Keratinocyte (primary cell): ENCODE measurements at regions not wholly inside any gene's neighbourhood (a gene's known extent, or its start where the extent isn't known, plus 50 kb on each side); places are given as distances from the start of the nearest gene placed in this dataset.

Experiments used
- EZH2 ChIP-seq: IDR thresholded peaks from one replicate; pipeline ENCODE4 v1.6.1; 2012; ENCODE audit warnings: inconsistent platforms, mild to moderate bottlenecking, low read length, moderate library complexity
- TF ChIP-seq, protein P1 (sequence below), 3 experiments: IDR thresholded peaks in 1 of 3; conservative IDR thresholded peaks in 1 of 3; optimal IDR thresholded peaks in 1 of 3; 2 replicates in 2 of 3; 3 replicates in 1 of 3; pipeline versions ENCODE3 to v1.5.1; 2011; ENCODE audit warnings: low read length in 3 of 3, mild to moderate bottlenecking in 3 of 3, moderate library complexity in 2 of 3, control low read depth in 1 of 3, inconsistent platforms in 1 of 3; ENCODE audit not compliant: insufficient read depth in 2 of 3; ENCODE audit errors: extremely low read depth in 1 of 3

DNA sequence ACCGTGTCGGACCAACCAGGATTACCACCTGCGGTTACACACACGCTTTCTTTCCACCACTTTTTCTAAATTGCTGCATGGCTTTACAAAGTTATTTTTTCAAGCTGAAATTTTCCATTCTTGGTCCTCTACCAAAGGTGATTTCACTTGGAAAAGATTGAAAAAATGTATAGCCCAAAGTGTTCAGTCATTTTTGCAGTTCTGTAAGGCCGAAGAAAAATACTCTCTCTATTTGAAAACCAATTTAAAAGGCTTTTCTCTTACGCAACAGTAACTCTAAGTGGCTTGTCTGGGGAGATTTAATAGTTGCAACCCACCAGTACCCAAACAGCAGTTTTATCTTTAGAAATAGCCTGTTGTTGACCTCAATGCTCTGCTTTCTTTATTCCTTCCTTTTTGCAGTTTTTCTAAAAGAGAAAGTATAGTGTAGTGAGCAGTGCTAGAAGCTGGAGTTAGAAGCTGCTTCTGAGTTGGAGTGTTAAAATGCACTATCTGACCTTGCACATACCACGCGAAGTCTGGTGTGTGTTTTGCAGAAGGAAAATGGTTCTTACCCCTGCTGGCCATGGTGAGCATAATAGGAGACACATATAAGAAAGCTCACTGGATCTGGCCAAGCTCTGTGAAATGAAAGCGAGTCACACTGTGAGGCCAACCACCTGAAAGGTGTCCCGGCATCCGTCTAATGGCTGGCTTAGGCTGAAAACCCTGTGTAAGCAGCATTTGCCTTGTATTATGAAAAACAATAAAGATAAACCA, 201.0 kb upstream of the ADRA1D start:
- TF ChIP-seq, protein P1, sequence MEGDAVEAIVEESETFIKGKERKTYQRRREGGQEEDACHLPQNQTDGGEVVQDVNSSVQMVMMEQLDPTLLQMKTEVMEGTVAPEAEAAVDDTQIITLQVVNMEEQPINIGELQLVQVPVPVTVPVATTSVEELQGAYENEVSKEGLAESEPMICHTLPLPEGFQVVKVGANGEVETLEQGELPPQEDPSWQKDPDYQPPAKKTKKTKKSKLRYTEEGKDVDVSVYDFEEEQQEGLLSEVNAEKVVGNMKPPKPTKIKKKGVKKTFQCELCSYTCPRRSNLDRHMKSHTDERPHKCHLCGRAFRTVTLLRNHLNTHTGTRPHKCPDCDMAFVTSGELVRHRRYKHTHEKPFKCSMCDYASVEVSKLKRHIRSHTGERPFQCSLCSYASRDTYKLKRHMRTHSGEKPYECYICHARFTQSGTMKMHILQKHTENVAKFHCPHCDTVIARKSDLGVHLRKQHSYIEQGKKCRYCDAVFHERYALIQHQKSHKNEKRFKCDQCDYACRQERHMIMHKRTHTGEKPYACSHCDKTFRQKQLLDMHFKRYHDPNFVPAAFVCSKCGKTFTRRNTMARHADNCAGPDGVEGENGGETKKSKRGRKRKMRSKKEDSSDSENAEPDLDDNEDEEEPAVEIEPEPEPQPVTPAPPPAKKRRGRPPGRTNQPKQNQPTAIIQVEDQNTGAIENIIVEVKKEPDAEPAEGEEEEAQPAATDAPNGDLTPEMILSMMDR (optimal IDR thresholded peaks at IDR 0.05 in 1 of 3, IDR thresholded peaks at IDR 0.05 in 1 of 3, conservative IDR thresholded peaks at IDR 0.05 in 1 of 3; ENCODE audit: extremely low read depth in 1 of 3, insufficient read depth in 2 of 3, low read length in 3 of 3), result peak; percentile 22 to 40 (median 30)
- TF ChIP-seq EZH2, result no peak
